ENCODE measurements at regions not wholly inside any gene's neighbourhood (a gene's known extent, or its start where the extent isn't known, plus 50 kb on each side); places are given as distances from the start of the nearest gene placed in this dataset.

GRCh38 chr10:28184810-28185209 lies 118.1 kb downstream of the MPP7 start:
- CTCF ChIA-PET = no interaction called here

GRCh38 chr10:28181478-28182096 lies 121.3 kb downstream of the MPP7 start:
- TF ChIP-seq PRDM10 (tag by site-specific recombination; IDR thresholded peaks at IDR 0.05) (no peak), ZNF335 (tag by site-specific recombination; conservative IDR thresholded peaks at IDR 0.05) (peak; percentile 66), ZBTB20 (tag by site-specific recombination; IDR thresholded peaks at IDR 0.05) (peak; percentile 84; the same call in 1 of the 2 replicates), ZIC2 (tag by site-specific recombination; IDR thresholded peaks at IDR 0.05) (no peak), ZNF449 (tag by site-specific recombination; IDR thresholded peaks at IDR 0.05) (no peak), ZXDB (tag by site-specific recombination; IDR thresholded peaks at IDR 0.05) (no peak), ZNF530 (tag by site-specific recombination; IDR thresholded peaks at IDR 0.05; ENCODE audit: low read depth) (no peak), ZNF19 (tag by site-specific recombination; IDR thresholded peaks at IDR 0.05; ENCODE audit: low read depth) (no peak), ZNF521 (tag by site-specific recombination; IDR thresholded peaks at IDR 0.05) (no peak), ZNF121 (tag by site-specific recombination; IDR thresholded peaks at IDR 0.05) (no peak)
- Histone ChIP-seq H3K4me1 (ENCODE audit: control insufficient read depth, insufficient read depth, low read length) (peaks cover 3% of the 10 kb centered on the region; the same call in 1 of the 2 replicates), H3K27ac (ENCODE audit: extremely low read depth, low read depth, low read length) (no peak overlapping the region), H3K36me3 (ENCODE audit: control insufficient read depth in 2 of 2, insufficient read depth in 1 of 2, low read length in 2 of 2) (no peaks in the 10 kb centered on the region), H3K9me3 (ENCODE audit: control insufficient read depth, insufficient read depth, low read depth, low read length) (no peaks in the 10 kb centered on the region), H3K4me3 (ENCODE audit: low read depth, low read length) (no peak overlapping the region)
- ChIA-PET CTCF (interaction anchor here (0.6 to 1.5 kb wide), 6 partner anchors 11 to 623 kb away, joined by 3 to 8 read pairs (median 3); no protein-coding TSS in a partner anchor), POLR2A (no interaction called here)

More at GRCh38 chr10:28184810-28185209, 118.1 kb downstream of the MPP7 start:
- no peak overlapping the region for H3K4me3 ChIP-seq (ENCODE audit: low read depth, low read length)
- H3K9me3 ChIP-seq (ENCODE audit: control insufficient read depth, insufficient read depth, low read depth, low read length) = no peaks in the 10 kb centered on the region
- H3K4me1 ChIP-seq (ENCODE audit: control insufficient read depth, insufficient read depth, low read length) = peaks cover 3% of the 10 kb centered on the region; the same call in 1 of the 2 replicates
- POLR2A ChIA-PET = no interaction called here
- H3K27ac ChIP-seq (ENCODE audit: extremely low read depth, low read depth, low read length) = no peak overlapping the region
- no peaks in the 10 kb centered on the region for H3K36me3 ChIP-seq (ENCODE audit: control insufficient read depth in 2 of 2, insufficient read depth in 1 of 2, low read length in 2 of 2)
- no peak for TF ChIP-seq ZNF157 (tag by site-specific recombination; IDR thresholded peaks at IDR 0.05)
- TF ChIP-seq ZFHX2 (tag by site-specific recombination; conservative IDR thresholded peaks at IDR 0.05) = no peak
- TF ChIP-seq KLF9 (tag by site-specific recombination; IDR thresholded peaks at IDR 0.05; ENCODE audit: low read depth) = no peak
- no peak for TF ChIP-seq GLI2 (tag by site-specific recombination; IDR thresholded peaks at IDR 0.05; ENCODE audit: borderline replicate concordance, low read depth)
- no peak for TF ChIP-seq ZNF335 (tag by site-specific recombination; conservative IDR thresholded peaks at IDR 0.05)
- no peak for TF ChIP-seq ZNF529 (tag by site-specific recombination; IDR thresholded peaks at IDR 0.05; ENCODE audit: insufficient replicate concordance)
- TF ChIP-seq ZNF580 (tag by site-specific recombination; IDR thresholded peaks at IDR 0.05) = no peak
- TF ChIP-seq ZNF621 (tag by site-specific recombination; IDR thresholded peaks at IDR 0.05) = no peak
